T-cell (primary cell): ENCODE measurements at regions not wholly inside any gene's neighbourhood (a gene's known extent, or its start where the extent isn't known, plus 50 kb on each side); places are given as distances from the start of the nearest gene placed in this dataset.

Experiments used
- ATAC-seq, 4 experiments: fragments of 200-7000 bp in 3 of 4; fragments of 150-1000 bp in 1 of 4; cut with Tn5 transposase; replicated peaks in 1 of 4; 1 replicate in 3 of 4; 2 replicates in 1 of 4; pipeline ENCODE4 v1.10.0; 2021; ENCODE audit warnings: moderate library complexity in 3 of 4, mild to moderate bottlenecking in 2 of 4, moderate number of reproducible peaks in 1 of 4
- CTCF ChIA-PET, 2 donors: fragments of 300-600 bp; sonication (Branson Sonifier 250); formaldehyde crosslinking; loops; one replicate each; lab custom pipeline; 2022; ENCODE audit warnings: antibody characterized with exemption in 2 of 2; lab: Charles Lee
- POLR2A ChIA-PET, 2 donors: fragments of 300-600 bp; sonication (Branson Sonifier 250); formaldehyde crosslinking; loops; one replicate each; lab custom pipeline; 2022; ENCODE audit warnings: antibody characterized with exemption in 2 of 2; lab: Charles Lee
- DNase-seq, 35 experiments: peaks; one replicate each; pipeline versions ENCODE4 v3.0.0 to v3.0.0-alpha.2; 2013 to 2023
- H3K27ac ChIP-seq: one replicate; pipeline ENCODE4 v1.5.1; 2013; ENCODE audit warnings: low read length
- H3K27me3 ChIP-seq, 2 experiments: replicated peaks in 1 of 2; 1 replicate in 1 of 2; 2 replicates in 1 of 2; pipeline versions ENCODE4 v1.6.1 to v1.7.0; 2013; ENCODE audit warnings: low read length in 1 of 2, mixed read lengths in 1 of 2; ENCODE audit not compliant: control insufficient read depth in 2 of 2, insufficient read depth in 2 of 2; ENCODE audit errors: extremely low read depth in 1 of 2
- H3K36me3 ChIP-seq, 2 donors: 1 replicate in 1 of 2; 2 replicates in 1 of 2; pipeline versions ENCODE4 v1.6.1 to v1.7.0; 2013; ENCODE audit warnings: low read length in 1 of 2; ENCODE audit not compliant: control insufficient read depth in 2 of 2, insufficient read depth in 1 of 2; ENCODE audit errors: extremely low read depth in 1 of 2
- H3K4me1 ChIP-seq, 2 experiments: 1 replicate in 1 of 2; 2 replicates in 1 of 2; pipeline versions ENCODE4 v1.6.1 to v1.7.0; 2013; ENCODE audit warnings: low read length in 2 of 2, mixed read lengths in 1 of 2; ENCODE audit not compliant: insufficient read depth in 2 of 2, control insufficient read depth in 1 of 2; ENCODE audit errors: extremely low read depth in 1 of 2
- H3K4me3 ChIP-seq, 2 donors: 1 replicate in 1 of 2; 2 replicates in 1 of 2; pipeline versions ENCODE4 v1.5.1 to v1.7.0; 2013; ENCODE audit warnings: mild to moderate bottlenecking in 2 of 2, low read length in 1 of 2, moderate library complexity in 1 of 2; ENCODE audit not compliant: control insufficient read depth in 1 of 2; ENCODE audit errors: extremely low read depth in 1 of 2
- H3K9me3 ChIP-seq: 2 replicates; pipeline ENCODE4 v1.7.0; 2013
- H3K27ac Mint-ChIP-seq, 2 donors: one replicate each; pipeline ENCODE4 v1.8.0; 2020 to 2021; ENCODE audit warnings: mild to moderate bottlenecking in 2 of 2, mixed read lengths in 2 of 2
- H3K27me3 Mint-ChIP-seq, 2 donors: one replicate each; pipeline ENCODE4 v1.8.0; 2021 to 2022; ENCODE audit warnings: mixed read lengths in 2 of 2
- H3K36me3 Mint-ChIP-seq: one replicate; pipeline ENCODE4 v1.8.0; 2021; ENCODE audit warnings: mixed read lengths
- H3K4me1 Mint-ChIP-seq, 3 donors: one replicate each; pipeline ENCODE4 v1.8.0; 2020 to 2022; ENCODE audit warnings: mixed read lengths in 3 of 3, mild to moderate bottlenecking in 1 of 3
- H3K4me3 Mint-ChIP-seq, 3 donors: one replicate each; pipeline ENCODE4 v1.8.0; 2020 to 2022; ENCODE audit warnings: mild to moderate bottlenecking in 3 of 3, mixed read lengths in 3 of 3, moderate library complexity in 3 of 3
- H3K9me3 Mint-ChIP-seq, 3 donors: one replicate each; pipeline ENCODE4 v1.8.0; 2020 to 2022; ENCODE audit warnings: mixed read lengths in 3 of 3
- WGBS: methylation state at CpG from one replicate; pipeline ENCODE4 v1.1.5; 2013; ENCODE audit warnings: missing lambda C conversion rate; ENCODE audit not compliant: insufficient coverage; 5-methylcytosine and 5-hydroxymethylcytosine counted together

GRCh38 chr12:42648061-42648460, 58.5 kb upstream of the PRICKLE1 start:
- Mint-ChIP-seq H3K9me3 (peaks cover 0 to 3% (median 2%) of the 10 kb centered on the region in 3 donors), H3K27ac (no peak overlapping the region), H3K36me3 (no peaks in the 10 kb centered on the region), H3K4me3 (no peak overlapping the region), H3K27me3 (no peaks in the 10 kb centered on the region), H3K4me1 (no peaks in the 10 kb centered on the region)
- Histone ChIP-seq H3K4me1 (no peaks in the 10 kb centered on the region), H3K4me3 (no peak overlapping the region), H3K36me3 (no peaks in the 10 kb centered on the region), H3K27ac (no peak overlapping the region), H3K27me3 (no peaks in the 10 kb centered on the region), H3K9me3 (no peaks in the 10 kb centered on the region)
- no peak for DNase-seq
- no peak for ATAC-seq
- CTCF ChIA-PET: no interaction called here
- no CpG with 5 or more reads among the region's 3 CpGs for WGBS
- POLR2A ChIA-PET: no interaction called here

- Mint-ChIP-seq H3K9me3 (no peaks in the 10 kb centered on the region), H3K4me1 (no peaks in the 10 kb centered on the region), H3K4me3 (no peak overlapping the region), H3K27me3 (peaks cover 0 to 5% of the 10 kb centered on the region in 2 donors), H3K36me3 (no peaks in the 10 kb centered on the region), H3K27ac (no peak overlapping the region)
- no peaks in the 10 kb centered on the region for H3K9me3 ChIP-seq
- H3K27ac ChIP-seq: no peak overlapping the region
- ChIA-PET POLR2A (no interaction called here), CTCF (interaction anchor here in 1 of 2 donors (0.6 kb wide), 1 partner anchor 85 kb away, joined by 4 read pairs; no protein-coding TSS in a partner anchor)
- no peaks in the 10 kb centered on the region for H3K36me3 ChIP-seq
- H3K27me3 ChIP-seq: no peaks in the 10 kb centered on the region
- WGBS: no CpG with 5 or more reads among the region's 6 CpGs
- no peak for ATAC-seq
- DNase-seq: no peak
- H3K4me3 ChIP-seq: no peak overlapping the region
- H3K4me1 ChIP-seq: no peaks in the 10 kb centered on the region
These were observed 54.5 kb upstream of the PRICKLE1 start for GRCh38 chr12:42643881-42644579.

GRCh38 chr12:42641221-42641885, 51.8 kb upstream of the PRICKLE1 start:
- POLR2A ChIA-PET: no interaction called here
- DNase-seq (no peak), ATAC-seq (no peak)
- CTCF ChIA-PET: no interaction called here
- Histone ChIP-seq H3K4me1 (no peaks in the 10 kb centered on the region), H3K9me3 (no peaks in the 10 kb centered on the region), H3K27me3 (no peaks in the 10 kb centered on the region), H3K4me3 (no peak overlapping the region), H3K27ac (no peak overlapping the region), H3K36me3 (no peaks in the 10 kb centered on the region)
- Mint-ChIP-seq H3K4me3 (no peak overlapping the region), H3K4me1 (no peaks in the 10 kb centered on the region), H3K27ac (no peak overlapping the region), H3K27me3 (peaks cover 2 to 5% of the 10 kb centered on the region in 2 donors), H3K9me3 (peaks cover 0 to 11% (median 0%) of the 10 kb centered on the region in 3 donors), H3K36me3 (no peaks in the 10 kb centered on the region)
- no CpG with 5 or more reads among the region's 1 CpG for WGBS

- Histone ChIP-seq H3K9me3 (no peaks in the 10 kb centered on the region), H3K27me3 (no peaks in the 10 kb centered on the region), H3K27ac (no peak overlapping the region), H3K4me1 (no peaks in the 10 kb centered on the region), H3K4me3 (no peak overlapping the region), H3K36me3 (no peaks in the 10 kb centered on the region)
- Mint-ChIP-seq H3K27ac (no peak overlapping the region), H3K9me3 (peaks cover 0 to 11% (median 0%) of the 10 kb centered on the region in 3 donors), H3K36me3 (no peaks in the 10 kb centered on the region), H3K4me1 (no peaks in the 10 kb centered on the region), H3K4me3 (no peak overlapping the region), H3K27me3 (peaks cover 2 to 5% of the 10 kb centered on the region in 2 donors)
- DNase-seq (no peak), ATAC-seq (no peak)
- POLR2A ChIA-PET: no interaction called here
- CTCF ChIA-PET: no interaction called here
- no CpG with 5 or more reads among the region's 2 CpGs for WGBS
These were observed 50.8 kb upstream of the PRICKLE1 start for GRCh38 chr12:42640391-42640790.

- Histone ChIP-seq H3K4me3 (no peak overlapping the region), H3K36me3 (no peaks in the 10 kb centered on the region), H3K9me3 (no peaks in the 10 kb centered on the region), H3K27ac (no peak overlapping the region), H3K4me1 (no peaks in the 10 kb centered on the region), H3K27me3 (no peaks in the 10 kb centered on the region)
- Mint-ChIP-seq H3K27ac (no peak overlapping the region), H3K9me3 (peaks cover 0 to 11% (median 0%) of the 10 kb centered on the region in 3 donors), H3K36me3 (no peaks in the 10 kb centered on the region), H3K4me1 (no peaks in the 10 kb centered on the region), H3K27me3 (peaks cover 2 to 5% of the 10 kb centered on the region in 2 donors), H3K4me3 (no peak overlapping the region)
- POLR2A ChIA-PET: no interaction called here
- CTCF ChIA-PET: no interaction called here
- ATAC-seq (no peak), DNase-seq (no peak)
These were observed 50.0 kb upstream of the PRICKLE1 start for GRCh38 chr12:42639556-42639955.
